ENCODE measurements at regions not wholly inside any gene's neighbourhood (a gene's known extent, or its start where the extent isn't known, plus 50 kb on each side); places are given as distances from the start of the nearest gene placed in this dataset.
"Not testable (repeated sequence)": the region's sequence is repeated elsewhere in the genome, so short reads cannot be mapped to it uniquely, and the experiment has no call there.

DNA sequence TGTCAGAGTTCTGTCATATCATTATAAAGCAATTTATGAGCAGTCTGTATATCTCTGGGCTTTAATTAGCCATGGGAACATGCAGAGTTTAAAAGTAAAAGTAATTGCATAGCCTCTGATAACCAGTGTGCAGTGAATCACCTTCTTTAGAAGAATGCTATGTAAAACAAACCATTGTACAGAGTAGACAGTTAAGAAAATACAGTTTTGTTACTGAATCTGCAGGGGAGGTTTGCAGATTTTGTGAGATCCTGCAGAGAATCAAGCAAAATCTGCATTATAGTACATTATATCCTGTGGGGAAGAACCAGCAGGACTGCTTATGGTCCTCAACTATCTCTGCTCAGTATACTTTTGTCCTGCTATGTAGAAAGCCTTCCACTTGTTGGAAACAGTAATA lies 396.2 kb upstream of the NAALADL2 start:
- DNase-seq: no peak

DNA sequence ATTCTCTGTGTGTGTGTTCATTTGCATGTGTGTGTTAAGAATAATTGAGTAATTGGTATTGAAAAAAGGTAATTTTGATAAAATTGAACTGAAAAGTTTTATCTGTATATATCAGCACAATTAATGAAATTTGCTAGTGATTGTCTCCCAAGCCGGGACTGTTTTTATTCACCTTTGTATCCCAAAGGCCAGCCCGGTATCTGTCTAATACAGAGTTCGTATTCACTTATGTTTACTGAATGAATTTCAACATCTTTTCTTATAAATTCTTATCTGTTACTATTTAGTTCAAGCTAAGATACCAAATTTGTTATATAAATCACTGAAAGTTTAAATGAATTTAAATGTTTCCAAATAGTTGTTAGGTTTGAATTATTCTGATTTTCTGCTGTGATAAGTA lies 394.0 kb upstream of the NAALADL2 start:
- no peak for DNase-seq

- no peak for DNase-seq
These were observed 392.6 kb upstream of the NAALADL2 start for GRCh38 chr3:174466471-174467054.

DNA sequence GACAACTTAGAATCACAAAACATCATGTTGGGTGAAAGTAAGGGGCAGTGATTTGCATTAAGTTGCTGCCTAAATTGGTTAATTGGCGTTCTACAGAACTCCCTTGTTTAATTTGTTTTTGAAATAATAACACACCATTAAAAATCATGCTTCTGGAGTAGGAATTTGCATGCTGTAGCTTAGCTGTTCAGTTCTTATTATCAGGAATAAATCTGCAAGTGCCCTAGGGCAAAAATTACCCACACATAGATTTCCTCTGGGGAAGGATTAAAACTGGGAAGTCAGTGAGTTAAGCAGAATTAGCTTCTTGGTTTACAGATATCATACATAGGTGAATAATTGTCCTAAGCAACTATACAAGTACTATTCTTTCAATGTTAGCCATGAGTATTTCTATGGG lies 381.6 kb upstream of the NAALADL2 start:
- DNase-seq: no peak

DNA sequence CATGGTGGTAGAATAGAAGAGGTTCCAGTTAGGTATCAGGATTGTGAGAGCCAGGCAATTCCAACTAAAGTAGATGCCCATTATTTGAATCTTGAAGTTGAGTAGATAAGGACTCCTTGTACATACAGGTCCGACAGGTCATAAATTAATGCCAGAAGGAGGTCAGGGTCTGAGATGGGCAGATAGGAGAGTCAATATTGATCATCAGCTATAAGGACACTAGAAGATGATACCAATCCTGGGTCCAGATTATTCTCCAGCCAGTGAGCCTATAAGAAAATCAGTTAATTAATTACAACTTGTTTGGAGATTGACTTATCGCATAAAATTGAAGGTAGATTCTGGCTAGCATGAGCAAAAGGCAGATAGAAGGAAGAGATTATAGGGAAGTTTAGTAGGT lies 378.4 kb upstream of the NAALADL2 start:
- DNase-seq: no peak

- no peak for DNase-seq
These were observed 376.6 kb upstream of the NAALADL2 start for GRCh38 chr3:174482541-174482940.

DNA sequence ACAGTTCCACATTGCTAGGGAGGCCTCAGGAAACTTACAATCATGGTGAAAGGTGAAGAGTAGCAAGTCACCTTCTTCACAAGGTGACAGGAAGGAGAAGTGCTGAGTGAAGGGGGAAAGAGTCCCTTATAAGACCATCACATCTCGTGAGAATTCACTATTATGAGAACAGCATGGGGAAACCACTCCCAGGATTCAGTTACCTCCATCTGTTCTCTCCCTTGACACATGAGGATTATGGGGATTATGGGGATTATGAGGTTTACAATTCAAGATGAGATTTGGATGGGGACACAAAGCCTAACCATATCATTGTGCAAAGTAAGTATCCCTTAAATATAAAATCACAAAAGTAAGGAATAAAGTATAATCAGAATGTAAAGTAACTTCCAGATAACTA lies 375.9 kb upstream of the NAALADL2 start:
- DNase-seq: no peak

GRCh38 chr3:174483856-174484255 lies 375.3 kb upstream of the NAALADL2 start:
- not testable (repeated sequence) for DNase-seq

DNA sequence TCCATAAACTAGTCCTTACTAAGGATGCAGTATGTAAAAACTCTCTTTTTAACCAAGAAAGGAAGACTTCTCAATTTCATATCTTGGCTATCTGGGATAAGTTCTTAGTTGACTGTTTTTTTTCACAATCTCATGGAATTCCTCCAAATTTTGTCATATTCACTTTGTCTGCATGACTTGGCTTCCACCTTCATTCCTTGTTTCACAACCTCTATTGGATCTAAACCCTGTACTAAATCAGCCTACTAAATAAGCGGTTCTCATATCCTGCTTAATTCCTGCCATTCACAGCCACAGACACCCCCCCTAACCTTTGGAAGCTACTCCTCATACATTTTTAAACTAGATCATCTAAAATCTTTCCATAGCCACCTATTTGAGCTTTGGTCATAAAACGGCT lies 370.6 kb upstream of the NAALADL2 start:
- DNase-seq: no peak

DNA sequence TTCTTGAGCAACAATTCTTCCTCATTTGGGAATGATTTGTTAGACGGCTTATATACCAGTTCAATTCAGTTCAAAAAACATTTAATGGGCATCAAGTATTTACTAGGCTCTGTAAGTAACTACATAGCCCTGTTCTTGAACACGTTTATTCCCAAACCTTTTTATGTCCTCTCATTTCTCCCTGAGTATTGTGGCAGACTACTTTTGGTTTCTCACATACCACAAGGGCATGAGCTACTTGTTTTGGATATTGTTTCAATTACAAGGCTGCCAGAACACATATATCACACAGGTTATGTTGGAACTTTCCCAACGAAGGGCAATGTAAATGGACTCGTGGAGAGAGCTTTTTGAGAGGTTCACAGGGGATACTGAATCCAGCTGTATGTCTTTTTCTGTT lies 363.8 kb upstream of the NAALADL2 start:
- DNase-seq: no peak

GRCh38 chr3:174495928-174496327 lies 363.2 kb upstream of the NAALADL2 start:
- DNase-seq: no peak

DNA sequence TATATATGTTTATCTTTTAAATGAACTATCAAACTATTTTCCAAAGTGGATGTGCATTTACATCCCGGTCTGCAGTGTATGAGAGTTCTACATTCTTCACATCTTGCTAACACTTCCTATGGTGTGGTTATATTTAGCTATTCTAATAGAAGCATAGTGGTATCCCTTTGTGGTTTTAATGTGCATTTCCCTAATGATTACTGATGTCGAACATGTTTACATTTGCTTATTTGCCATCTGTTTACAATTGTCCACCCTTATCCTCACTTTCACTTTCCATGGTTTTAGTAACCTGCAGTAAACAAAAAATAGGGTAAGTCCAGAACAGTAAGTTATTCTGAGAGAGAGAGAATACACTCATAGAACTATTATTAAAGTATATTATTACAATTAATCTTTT lies 360.5 kb upstream of the NAALADL2 start:
- DNase-seq: no peak

- no peak for DNase-seq
These were observed 353.9 kb upstream of the NAALADL2 start for GRCh38 chr3:174505266-174505665.

- DNase-seq: no peak
These were observed 334.9 kb upstream of the NAALADL2 start for GRCh38 chr3:174524203-174524602.

DNA sequence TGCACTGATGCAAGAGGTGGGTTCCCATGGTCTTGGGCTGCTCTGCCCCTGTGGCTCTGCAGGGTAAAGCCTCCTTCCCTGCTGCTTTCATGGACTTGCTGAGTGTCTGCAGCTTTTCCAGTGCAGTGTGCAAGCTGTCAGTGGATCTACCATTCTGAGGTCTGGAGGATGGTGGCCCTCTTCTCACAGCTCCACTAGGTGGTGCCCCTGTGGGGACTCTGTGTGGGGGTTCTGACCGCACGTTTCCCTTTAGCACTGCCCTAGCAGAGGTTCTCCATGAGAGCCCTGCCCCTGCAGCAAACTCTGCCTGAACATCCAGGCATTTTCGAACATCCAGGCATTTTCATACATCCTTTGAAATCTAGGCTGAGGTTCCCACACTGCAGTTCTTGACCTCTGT lies 329.8 kb upstream of the NAALADL2 start:
- DNase-seq: no peak

- DNase-seq: no peak
These were observed 327.7 kb upstream of the NAALADL2 start for GRCh38 chr3:174531262-174531982.

GRCh38 chr3:174532216-174532615 lies 326.9 kb upstream of the NAALADL2 start:
- DNase-seq: no peak

DNA sequence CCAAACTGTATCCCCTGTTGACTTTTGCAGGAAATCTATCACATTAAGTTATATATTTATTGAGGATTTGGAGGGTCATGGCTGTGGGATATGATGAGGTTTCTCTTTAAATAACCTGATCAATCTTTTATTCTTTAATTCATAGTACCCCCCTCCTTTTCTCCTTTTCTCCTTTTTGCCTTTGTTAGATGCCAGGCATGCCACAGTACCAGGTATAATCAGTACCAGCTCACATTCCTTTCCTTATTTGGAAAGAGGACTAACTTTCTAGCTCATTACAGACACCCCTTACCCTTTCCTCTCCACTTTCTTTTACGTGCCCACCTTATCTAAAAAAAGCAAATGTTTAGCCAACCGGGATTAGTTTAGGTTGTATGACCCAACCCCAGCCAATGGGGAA lies 326.4 kb upstream of the NAALADL2 start:
- DNase-seq: no peak

DNA sequence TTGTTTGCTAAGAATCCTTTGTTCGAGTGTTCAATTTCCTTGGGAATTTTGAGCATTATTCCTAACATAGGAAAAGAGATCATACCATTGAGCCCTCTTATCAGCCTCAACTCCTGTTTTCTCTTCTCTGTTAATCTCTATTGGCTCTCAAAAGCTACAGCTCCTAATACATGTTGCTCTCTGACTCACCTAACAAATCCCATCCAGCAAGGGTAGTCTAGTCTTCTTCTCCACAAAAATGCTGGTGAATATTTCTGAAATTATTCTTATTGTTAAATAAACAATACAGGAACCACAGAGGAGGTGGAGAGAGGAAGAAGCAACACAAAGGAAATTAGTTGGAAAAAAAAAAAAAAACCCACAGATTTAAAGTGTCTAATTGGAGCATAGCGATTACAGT lies 325.8 kb upstream of the NAALADL2 start:
- no peak for DNase-seq

DNA sequence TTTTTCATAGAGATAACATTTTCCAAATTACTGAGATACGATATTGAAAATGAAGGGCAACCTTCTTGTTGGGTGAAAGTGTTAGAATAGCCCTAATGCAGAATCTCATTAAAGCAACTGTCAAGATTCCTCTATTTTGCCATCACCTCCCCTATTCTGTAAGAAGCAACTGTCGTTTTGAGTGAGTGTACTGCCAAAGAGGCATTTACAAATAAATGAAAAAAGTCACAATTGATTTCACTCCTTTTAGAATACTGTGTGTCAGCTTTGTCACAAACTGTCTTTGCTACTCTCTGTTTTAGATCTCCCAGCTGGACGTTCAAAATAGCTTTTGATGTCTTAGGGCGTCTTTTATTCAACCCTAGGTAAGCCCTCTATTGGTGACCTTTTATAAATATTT lies 322.8 kb upstream of the NAALADL2 start:
- DNase-seq: no peak

DNA sequence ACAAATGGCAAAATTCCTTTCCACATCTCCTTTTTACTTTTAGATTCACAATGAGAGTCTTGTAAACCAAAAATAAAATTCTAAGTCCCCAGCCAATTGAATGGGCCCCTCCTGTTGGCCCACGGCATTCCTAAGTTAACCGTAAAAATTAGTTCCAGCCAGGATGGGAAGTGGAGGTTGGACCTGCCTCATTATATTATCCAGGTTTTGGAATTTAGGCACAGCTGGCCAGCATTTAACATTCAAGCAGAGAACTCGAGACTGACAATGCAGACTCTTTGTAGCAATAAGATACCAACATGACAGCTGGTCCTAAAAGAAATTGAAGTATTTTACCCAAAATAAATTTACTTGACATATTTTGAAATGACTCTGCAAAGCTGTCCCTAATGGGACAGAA lies 321.0 kb upstream of the NAALADL2 start:
- DNase-seq: no peak

DNA sequence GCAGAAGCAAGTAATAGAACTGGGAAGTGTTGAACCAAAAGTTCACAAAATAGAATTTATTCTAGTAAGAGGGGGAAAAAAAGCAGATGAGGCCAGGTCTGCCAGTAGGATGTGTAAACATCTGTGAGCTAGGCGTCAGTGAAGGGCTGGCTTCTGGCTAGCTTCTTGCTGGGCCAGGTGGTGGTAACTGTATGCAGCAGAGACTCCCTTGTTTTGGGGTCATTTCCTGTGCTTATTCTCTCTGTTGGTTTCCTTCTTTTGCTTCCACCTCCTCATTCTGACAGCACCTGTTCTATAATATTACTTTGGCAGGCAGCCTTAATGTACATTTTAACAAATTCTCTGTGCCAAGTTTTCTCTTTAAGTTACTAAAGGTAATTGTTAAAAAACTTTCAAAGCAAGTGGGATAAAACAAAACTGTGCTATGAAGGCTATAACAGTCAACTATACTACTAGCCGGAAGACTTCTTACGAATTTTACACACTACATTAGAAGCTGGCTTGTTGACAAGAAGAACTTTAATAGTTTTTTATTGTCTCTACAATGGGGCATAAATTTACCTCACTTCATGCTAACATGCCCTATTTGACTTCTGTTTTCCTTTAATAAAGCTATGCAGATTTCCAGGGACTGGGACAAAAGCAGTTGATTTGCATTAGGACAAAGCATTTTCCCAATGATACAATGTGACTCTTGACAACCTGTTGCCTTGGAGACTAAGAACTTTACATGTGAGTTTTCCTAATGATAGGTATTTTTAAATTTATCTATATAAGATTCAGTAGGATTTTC lies 318.8 kb upstream of the NAALADL2 start:
- DNase-seq: no peak

- no peak for DNase-seq
These were observed 317.3 kb upstream of the NAALADL2 start for GRCh38 chr3:174541708-174542315.

All from activated T-cell treated with anti-CD3 and anti-CD28 coated beads, Interleukin-2, amount 50 U/mL, for 1 hour (primary cell).